ENCODE measurements at regions not wholly inside any gene's neighbourhood (a gene's known extent, or its start where the extent isn't known, plus 50 kb on each side); places are given as distances from the start of the nearest gene placed in this dataset.

GRCh38 chr11:91790346-91791170, 434.1 kb upstream of the FAT3 start:
- H3K4me3 Mint-ChIP-seq: no peak overlapping the region
- no peaks in the 10 kb centered on the region for H3K36me3 Mint-ChIP-seq (ENCODE audit: low read depth)
- peaks cover 22% of the 10 kb centered on the region for H3K4me1 Mint-ChIP-seq
- no peaks in the 10 kb centered on the region for H3K9me3 Mint-ChIP-seq
- no peak for TF ChIP-seq CTCF (IDR thresholded peaks at IDR 0.05)
- no peak for DNase-seq
- no peak overlapping the region for H3K27ac Mint-ChIP-seq
- H3K27me3 Mint-ChIP-seq (ENCODE audit: low read depth, poor library complexity): no peaks in the 10 kb centered on the region

GRCh38 chr11:91788764-91789163, 435.9 kb upstream of the FAT3 start:
- DNase-seq: no peak
- Mint-ChIP-seq H3K4me3 (no peak overlapping the region), H3K9me3 (peaks cover 5% of the 10 kb centered on the region), H3K27me3 (ENCODE audit: low read depth, poor library complexity) (no peaks in the 10 kb centered on the region), H3K4me1 (peaks cover 18% of the 10 kb centered on the region), H3K27ac (no peak overlapping the region), H3K36me3 (ENCODE audit: low read depth) (peaks cover 4% of the 10 kb centered on the region)
- no peak for TF ChIP-seq CTCF (IDR thresholded peaks at IDR 0.05)

GRCh38 chr11:91786097-91786496, 438.5 kb upstream of the FAT3 start:
- H3K4me3 Mint-ChIP-seq: no peak overlapping the region
- TF ChIP-seq CTCF (IDR thresholded peaks at IDR 0.05): no peak
- H3K36me3 Mint-ChIP-seq (ENCODE audit: low read depth): peaks cover 11% of the 10 kb centered on the region
- peaks cover 10% of the 10 kb centered on the region for H3K4me1 Mint-ChIP-seq
- H3K9me3 Mint-ChIP-seq: peaks cover 25% of the 10 kb centered on the region
- no peaks in the 10 kb centered on the region for H3K27me3 Mint-ChIP-seq (ENCODE audit: low read depth, poor library complexity)
- no peak overlapping the region for H3K27ac Mint-ChIP-seq
- DNase-seq: no peak

GRCh38 chr11:91783173-91783572, 441.4 kb upstream of the FAT3 start:
- Mint-ChIP-seq H3K9me3 (peaks cover 25% of the 10 kb centered on the region), H3K36me3 (ENCODE audit: low read depth) (peaks cover 11% of the 10 kb centered on the region), H3K27ac (no peak overlapping the region), H3K4me3 (no peak overlapping the region), H3K27me3 (ENCODE audit: low read depth, poor library complexity) (no peaks in the 10 kb centered on the region), H3K4me1 (no peaks in the 10 kb centered on the region)
- TF ChIP-seq CTCF (IDR thresholded peaks at IDR 0.05): no peak
- no peak for DNase-seq

- H3K4me1 Mint-ChIP-seq: no peaks in the 10 kb centered on the region
- no peak overlapping the region for H3K4me3 Mint-ChIP-seq
- no peak for TF ChIP-seq CTCF (IDR thresholded peaks at IDR 0.05)
- H3K36me3 Mint-ChIP-seq (ENCODE audit: low read depth): peaks cover 7% of the 10 kb centered on the region
- no peaks in the 10 kb centered on the region for H3K27me3 Mint-ChIP-seq (ENCODE audit: low read depth, poor library complexity)
- H3K9me3 Mint-ChIP-seq: peaks cover 19% of the 10 kb centered on the region
- H3K27ac Mint-ChIP-seq: no peak overlapping the region
- DNase-seq: no peak
Observed at GRCh38 chr11:91778758-91779157, 445.9 kb upstream of the FAT3 start.

GRCh38 chr11:91776655-91777054, 448.0 kb upstream of the FAT3 start:
- Mint-ChIP-seq H3K9me3 (peaks cover 11% of the 10 kb centered on the region), H3K36me3 (ENCODE audit: low read depth) (no peaks in the 10 kb centered on the region), H3K4me3 (no peak overlapping the region), H3K27me3 (ENCODE audit: low read depth, poor library complexity) (no peaks in the 10 kb centered on the region), H3K27ac (no peak overlapping the region), H3K4me1 (no peaks in the 10 kb centered on the region)
- TF ChIP-seq CTCF (IDR thresholded peaks at IDR 0.05): no peak
- DNase-seq: no peak

Measured in nephron progenitor cell (in vitro differentiated cells).